Nephron (organoid): ENCODE measurements at regions not wholly inside any gene's neighbourhood (a gene's known extent, or its start where the extent isn't known, plus 50 kb on each side); places are given as distances from the start of the nearest gene placed in this dataset.
A peak's percentile ranks its signal among the peaks of the same experiment; 100 is the strongest.

ENCODE experiments used
- H3K27ac Mint-ChIP-seq, 3 experiments: 2 replicates each; pipeline ENCODE4 v1.8.0; 2020; ENCODE audit warnings: mixed read lengths in 3 of 3, mild to moderate bottlenecking in 2 of 3, moderate library complexity in 1 of 3
- H3K27me3 Mint-ChIP-seq: 2 replicates; pipeline ENCODE4 v1.8.0; 2021; ENCODE audit warnings: low read depth, mild to moderate bottlenecking, moderate library complexity, mixed read lengths
- H3K36me3 Mint-ChIP-seq: 2 replicates; pipeline ENCODE4 v1.8.0; 2020; ENCODE audit warnings: low read depth, mixed read lengths
- H3K4me1 Mint-ChIP-seq: 2 replicates; pipeline ENCODE4 v1.8.0; 2020; ENCODE audit warnings: mixed read lengths
- H3K4me3 Mint-ChIP-seq, 3 experiments: 2 replicates each; pipeline ENCODE4 v1.8.0; 2020; ENCODE audit warnings: mild to moderate bottlenecking in 3 of 3, mixed read lengths in 3 of 3, moderate library complexity in 2 of 3
- H3K9me3 Mint-ChIP-seq: 2 replicates; pipeline ENCODE4 v1.8.0; 2020; ENCODE audit warnings: mixed read lengths
- CTCF ChIP-seq, 3 experiments: fragments of 200-600 bp; sonication (generic); IDR thresholded peaks; one replicate each; pipeline ENCODE4 v1.5.0; 2021; ENCODE audit warnings: antibody characterized with exemption in 3 of 3; ENCODE audit not compliant: unreplicated experiment in 3 of 3

DNA sequence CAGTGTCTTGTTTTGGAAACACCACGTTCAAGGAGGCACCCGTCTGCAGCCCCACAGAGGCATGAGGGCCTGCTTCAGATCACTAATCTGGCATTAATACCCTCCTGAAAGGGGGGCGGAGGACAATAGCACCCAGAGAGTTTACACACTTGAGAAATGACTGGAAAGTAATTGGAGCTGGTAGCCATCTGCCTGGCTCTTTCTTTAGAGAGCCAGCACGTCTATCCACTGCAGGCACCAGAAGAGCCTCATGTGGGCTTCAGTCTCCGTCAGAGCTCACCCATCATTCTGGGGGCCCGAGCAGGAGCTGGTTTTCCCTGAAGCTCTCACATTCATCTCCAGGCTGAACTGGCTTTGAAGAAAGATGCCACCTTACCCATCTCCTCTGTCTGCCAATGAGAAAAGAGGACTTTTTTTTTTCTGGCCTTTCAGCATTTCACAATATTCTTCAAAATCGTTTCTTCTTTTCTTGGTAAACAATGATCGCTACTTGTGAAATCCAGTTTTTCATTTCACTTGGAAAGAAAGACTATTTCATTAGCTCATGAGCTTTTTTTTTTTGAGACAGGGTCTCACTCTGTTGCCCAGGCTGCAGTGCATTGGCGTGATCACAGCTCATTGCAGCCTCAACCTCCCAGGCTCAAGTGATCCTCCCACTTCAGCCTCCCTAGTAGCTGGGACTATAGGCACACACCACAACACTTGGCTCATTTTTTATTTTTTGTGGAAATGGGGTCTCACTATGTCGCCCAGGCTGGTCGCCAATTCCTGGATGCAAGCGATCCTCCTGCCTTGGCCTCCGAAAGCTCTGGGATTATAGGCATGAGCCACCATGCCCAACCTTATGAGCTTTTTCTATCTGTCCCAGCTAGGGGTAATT, 124.7 kb upstream of the ZNF217 start:
- Mint-ChIP-seq H3K36me3 (no peaks in the 10 kb centered on the region), H3K27ac (peak overlapping the region; percentile 55 to 65 (median 58)), H3K9me3 (no peaks in the 10 kb centered on the region)

DNA sequence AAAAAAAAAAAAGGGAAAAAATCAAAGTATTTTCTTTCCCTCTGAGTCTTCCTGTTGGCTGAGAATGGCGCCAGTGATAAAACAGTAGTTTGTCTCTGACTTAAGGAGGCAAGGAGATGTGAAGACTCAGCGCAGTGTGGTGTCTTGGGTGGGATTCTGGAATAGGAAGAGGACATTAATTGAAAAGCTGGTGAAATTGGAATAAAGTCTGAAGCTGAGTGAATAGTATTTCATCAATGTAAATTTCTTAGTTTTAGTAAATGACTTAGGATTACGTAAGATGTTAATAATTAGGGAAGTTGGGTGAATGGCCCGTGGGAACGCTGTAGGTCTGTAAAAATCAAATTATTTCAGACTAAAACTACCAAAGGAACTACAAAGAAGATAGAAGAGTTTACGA, 122.8 kb upstream of the ZNF217 start:
- no peaks in the 10 kb centered on the region for H3K27me3 Mint-ChIP-seq
- H3K9me3 Mint-ChIP-seq, result no peaks in the 10 kb centered on the region
- H3K4me1 Mint-ChIP-seq, result peaks cover 10% of the 10 kb centered on the region
- H3K36me3 Mint-ChIP-seq, result no peaks in the 10 kb centered on the region
- H3K27ac Mint-ChIP-seq, result peak overlapping the region in 1 of 3 experiments; percentile 1
- TF ChIP-seq CTCF (IDR thresholded peaks at IDR 0.05; ENCODE audit: unreplicated experiment in 3 of 3), result no peak
- no peak overlapping the region for H3K4me3 Mint-ChIP-seq

More for the DNA sequence above, 124.7 kb upstream of the ZNF217 start:
- Mint-ChIP-seq H3K4me3 (no peak overlapping the region), H3K4me1 (peaks cover 10% of the 10 kb centered on the region), H3K27me3 (no peaks in the 10 kb centered on the region)
- no peak for TF ChIP-seq CTCF (IDR thresholded peaks at IDR 0.05; ENCODE audit: unreplicated experiment in 3 of 3)

DNA sequence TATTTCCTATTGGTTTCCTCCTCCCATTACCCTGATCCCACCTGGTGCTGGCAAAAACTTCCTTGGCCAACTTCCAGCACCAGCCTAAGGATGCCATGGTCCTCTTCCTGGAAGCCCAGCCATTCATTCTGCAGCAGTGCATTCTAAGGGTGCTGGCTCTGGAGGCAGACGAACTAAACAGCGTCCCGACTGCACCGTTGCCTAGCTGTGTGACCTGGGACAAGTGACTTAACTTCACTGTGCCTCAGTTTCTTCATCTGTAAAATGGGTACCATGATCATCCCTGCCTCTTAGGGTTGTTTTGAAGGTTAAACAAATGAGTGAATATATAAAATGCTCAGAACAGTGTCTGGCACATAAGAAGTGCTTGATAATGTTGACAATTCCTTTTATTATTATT, 120.9 kb upstream of the ZNF217 start:
- no peak overlapping the region for H3K27ac Mint-ChIP-seq
- peaks cover 12% of the 10 kb centered on the region for H3K4me1 Mint-ChIP-seq
- no peaks in the 10 kb centered on the region for H3K27me3 Mint-ChIP-seq
- H3K36me3 Mint-ChIP-seq, result no peaks in the 10 kb centered on the region
- H3K9me3 Mint-ChIP-seq, result no peaks in the 10 kb centered on the region
- no peak for TF ChIP-seq CTCF (IDR thresholded peaks at IDR 0.05; ENCODE audit: unreplicated experiment in 3 of 3)
- no peak overlapping the region for H3K4me3 Mint-ChIP-seq

DNA sequence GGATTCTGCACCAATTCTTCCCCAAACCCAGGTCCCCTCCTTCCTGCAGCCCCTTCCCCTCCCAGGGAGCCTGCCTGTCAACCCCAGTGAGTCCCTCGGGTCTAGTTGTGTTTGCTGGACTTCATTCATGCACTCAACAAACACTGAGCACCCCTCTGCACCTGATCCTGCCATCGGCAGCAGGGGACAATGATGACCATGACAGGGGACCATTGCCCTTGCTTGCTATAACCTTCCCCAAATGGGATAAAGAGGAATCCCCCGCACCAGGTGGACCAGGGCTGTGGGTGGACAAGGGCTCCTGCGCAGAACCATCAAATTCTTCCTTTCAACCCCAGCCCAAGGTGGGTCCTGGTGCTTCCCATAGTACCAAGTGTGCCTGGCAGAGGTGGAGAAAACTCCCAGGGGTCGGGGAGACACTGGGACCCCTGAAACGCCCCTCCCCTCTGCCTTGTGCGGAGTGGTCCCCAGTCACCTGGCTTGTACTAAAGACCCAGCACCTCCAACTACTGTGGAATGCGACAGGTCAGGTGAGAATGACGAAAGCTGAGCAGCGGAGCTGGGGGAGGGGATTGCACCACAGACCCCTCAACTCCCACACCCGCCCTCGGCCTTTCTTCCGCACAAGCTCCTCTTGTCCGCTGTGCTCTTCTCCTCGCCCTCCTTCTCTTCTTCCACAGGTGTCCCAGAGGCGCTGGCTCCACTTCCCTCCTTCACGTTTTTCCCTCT, 119.9 kb upstream of the ZNF217 start:
- no peak overlapping the region for H3K4me3 Mint-ChIP-seq
- H3K36me3 Mint-ChIP-seq, result no peaks in the 10 kb centered on the region
- H3K27me3 Mint-ChIP-seq, result no peaks in the 10 kb centered on the region
- no peak overlapping the region for H3K27ac Mint-ChIP-seq
- no peaks in the 10 kb centered on the region for H3K9me3 Mint-ChIP-seq
- TF ChIP-seq CTCF (IDR thresholded peaks at IDR 0.05; ENCODE audit: unreplicated experiment in 3 of 3), result no peak
- H3K4me1 Mint-ChIP-seq, result peaks cover 15% of the 10 kb centered on the region

DNA sequence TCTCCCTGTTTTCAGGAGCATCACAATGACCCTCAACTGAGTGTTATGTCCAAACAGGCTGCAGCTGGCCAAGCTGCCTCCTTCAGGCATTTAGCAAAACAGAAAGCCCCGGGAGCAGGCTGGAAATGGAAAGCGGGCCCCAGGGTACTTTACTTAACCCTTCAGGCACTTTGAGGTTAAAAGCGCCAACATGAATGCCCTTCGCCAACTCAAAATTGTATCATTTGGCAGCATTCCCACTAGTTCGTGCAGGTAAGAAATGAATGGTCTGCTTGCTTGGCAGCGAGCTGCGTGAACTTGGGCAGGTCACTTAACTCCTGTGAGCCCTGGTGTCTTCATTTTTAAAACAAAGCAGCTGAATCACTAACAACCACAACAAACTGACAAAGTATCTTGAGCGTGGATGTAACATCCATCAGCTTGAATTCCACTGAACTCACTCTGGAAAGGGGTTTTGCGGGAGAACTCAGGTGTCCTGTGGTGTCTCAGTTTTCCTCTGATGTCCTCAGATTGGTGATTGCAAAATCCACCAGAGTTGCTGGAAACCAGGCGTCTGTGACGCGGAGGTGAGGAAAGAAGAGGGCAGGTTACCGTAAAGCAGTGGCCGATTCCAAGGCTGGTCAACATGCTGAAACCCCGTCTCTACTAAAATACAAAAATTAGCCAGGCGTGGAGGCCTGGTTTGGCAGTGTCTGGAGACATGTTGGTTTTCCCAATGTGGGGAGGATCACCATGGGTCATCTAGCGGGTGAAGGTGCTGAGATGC, 118.8 kb upstream of the ZNF217 start:
- no peaks in the 10 kb centered on the region for H3K9me3 Mint-ChIP-seq
- H3K4me3 Mint-ChIP-seq, result no peak overlapping the region
- TF ChIP-seq CTCF (IDR thresholded peaks at IDR 0.05; ENCODE audit: unreplicated experiment in 3 of 3), result no peak

More for the DNA sequence above, 118.8 kb upstream of the ZNF217 start:
- Mint-ChIP-seq H3K27ac (no peak overlapping the region), H3K36me3 (no peaks in the 10 kb centered on the region), H3K4me1 (peaks cover 21% of the 10 kb centered on the region), H3K27me3 (no peaks in the 10 kb centered on the region)
